ENCODE measurements at regions not wholly inside any gene's neighbourhood (a gene's known extent, or its start where the extent isn't known, plus 50 kb on each side); places are given as distances from the start of the nearest gene placed in this dataset.

DNA sequence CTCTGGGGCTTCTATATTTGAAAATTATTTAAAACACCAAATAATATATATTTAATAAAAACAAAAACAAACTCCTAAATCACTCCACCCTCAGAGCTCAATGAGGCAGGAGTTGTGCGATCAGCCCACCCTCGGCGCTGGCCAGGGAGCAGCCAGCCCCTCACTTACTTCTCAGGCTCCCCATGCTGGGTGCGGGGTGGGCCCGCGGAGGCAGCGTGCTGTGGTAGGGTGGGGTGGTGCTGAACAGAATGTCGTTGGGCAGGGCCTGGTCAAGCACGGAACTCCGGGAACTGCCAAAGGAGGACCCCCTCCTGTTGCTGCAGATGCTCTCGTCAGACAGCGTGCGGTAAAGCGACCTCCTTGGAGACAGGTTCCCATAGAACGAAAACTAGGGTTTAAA is 204.5 kb downstream of the SIPA1L2 start:
- no peaks in the 10 kb centered on the region for H3K4me1 ChIP-seq
- intact Hi-C loops (cut with DNase I) = no loop called here
- peaks cover 41% of the 10 kb centered on the region for H3K36me3 ChIP-seq
- H3K27me3 ChIP-seq = no peaks in the 10 kb centered on the region
- no peaks in the 10 kb centered on the region for H3K9me3 ChIP-seq
- ATAC-seq (peak; percentile 16), DNase-seq (no peak)
- no peak overlapping the region for H3K4me3 ChIP-seq
- no peak overlapping the region for H3K27ac ChIP-seq
- TF ChIP-seq, protein P1, sequence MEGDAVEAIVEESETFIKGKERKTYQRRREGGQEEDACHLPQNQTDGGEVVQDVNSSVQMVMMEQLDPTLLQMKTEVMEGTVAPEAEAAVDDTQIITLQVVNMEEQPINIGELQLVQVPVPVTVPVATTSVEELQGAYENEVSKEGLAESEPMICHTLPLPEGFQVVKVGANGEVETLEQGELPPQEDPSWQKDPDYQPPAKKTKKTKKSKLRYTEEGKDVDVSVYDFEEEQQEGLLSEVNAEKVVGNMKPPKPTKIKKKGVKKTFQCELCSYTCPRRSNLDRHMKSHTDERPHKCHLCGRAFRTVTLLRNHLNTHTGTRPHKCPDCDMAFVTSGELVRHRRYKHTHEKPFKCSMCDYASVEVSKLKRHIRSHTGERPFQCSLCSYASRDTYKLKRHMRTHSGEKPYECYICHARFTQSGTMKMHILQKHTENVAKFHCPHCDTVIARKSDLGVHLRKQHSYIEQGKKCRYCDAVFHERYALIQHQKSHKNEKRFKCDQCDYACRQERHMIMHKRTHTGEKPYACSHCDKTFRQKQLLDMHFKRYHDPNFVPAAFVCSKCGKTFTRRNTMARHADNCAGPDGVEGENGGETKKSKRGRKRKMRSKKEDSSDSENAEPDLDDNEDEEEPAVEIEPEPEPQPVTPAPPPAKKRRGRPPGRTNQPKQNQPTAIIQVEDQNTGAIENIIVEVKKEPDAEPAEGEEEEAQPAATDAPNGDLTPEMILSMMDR (IDR thresholded peaks at IDR 0.05) = no peak

DNA sequence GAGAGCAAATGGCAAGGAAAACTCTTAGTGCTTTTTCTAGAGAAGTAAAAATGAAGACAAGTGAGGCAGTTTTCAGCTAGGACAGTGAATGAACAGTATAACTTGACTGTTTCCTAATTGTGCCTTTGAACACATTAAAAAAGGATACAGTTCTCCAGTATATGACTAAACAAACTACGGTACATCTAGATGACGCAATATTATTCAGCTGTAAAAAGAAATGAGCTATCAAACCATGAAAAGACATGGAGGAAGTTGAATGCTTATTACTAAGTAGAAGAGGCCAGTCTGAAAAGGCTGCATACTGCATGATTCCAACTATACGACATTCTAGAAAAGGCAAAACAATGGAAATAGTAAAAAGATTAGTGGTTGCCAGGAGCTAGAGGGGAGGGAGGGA is 206.3 kb downstream of the SIPA1L2 start:
- TF ChIP-seq, protein P1 (IDR thresholded peaks at IDR 0.05) = no peak
- Histone ChIP-seq H3K9me3 (no peaks in the 10 kb centered on the region), H3K36me3 (peaks cover 49% of the 10 kb centered on the region), H3K4me3 (no peak overlapping the region), H3K27me3 (no peaks in the 10 kb centered on the region), H3K4me1 (no peaks in the 10 kb centered on the region), H3K27ac (no peak overlapping the region)
- no peak for ATAC-seq
- DNase-seq = no peak
- intact Hi-C loops (cut with DNase I) = no loop called here

DNA sequence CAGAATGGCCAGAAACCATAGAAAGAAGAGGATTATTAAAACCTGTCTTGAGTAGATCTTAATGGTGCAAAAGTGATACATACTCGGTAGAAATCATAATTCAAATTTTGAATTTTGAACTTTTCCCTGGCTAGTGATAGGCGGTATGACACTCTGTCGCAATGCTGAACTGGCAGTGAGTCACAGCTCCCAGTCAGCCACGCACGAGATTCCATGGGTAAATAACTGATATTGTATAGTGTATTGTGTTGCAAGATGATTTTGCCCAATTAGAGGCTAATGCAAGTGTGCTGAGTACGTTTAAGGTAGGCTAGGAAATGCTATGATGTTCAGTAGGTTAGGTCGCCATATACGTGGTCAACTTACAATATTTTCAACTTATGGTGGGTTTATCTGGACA is 207.0 kb downstream of the SIPA1L2 start:
- peak; percentile 36 for ATAC-seq
- Histone ChIP-seq H3K27me3 (no peaks in the 10 kb centered on the region), H3K4me1 (no peaks in the 10 kb centered on the region), H3K4me3 (no peak overlapping the region), H3K9me3 (no peaks in the 10 kb centered on the region), H3K27ac (no peak overlapping the region), H3K36me3 (peaks cover 50% of the 10 kb centered on the region)
- DNase-seq = no peak
- intact Hi-C loops (cut with DNase I) = no loop called here
- TF ChIP-seq, protein P1 (IDR thresholded peaks at IDR 0.05) = no peak

DNA sequence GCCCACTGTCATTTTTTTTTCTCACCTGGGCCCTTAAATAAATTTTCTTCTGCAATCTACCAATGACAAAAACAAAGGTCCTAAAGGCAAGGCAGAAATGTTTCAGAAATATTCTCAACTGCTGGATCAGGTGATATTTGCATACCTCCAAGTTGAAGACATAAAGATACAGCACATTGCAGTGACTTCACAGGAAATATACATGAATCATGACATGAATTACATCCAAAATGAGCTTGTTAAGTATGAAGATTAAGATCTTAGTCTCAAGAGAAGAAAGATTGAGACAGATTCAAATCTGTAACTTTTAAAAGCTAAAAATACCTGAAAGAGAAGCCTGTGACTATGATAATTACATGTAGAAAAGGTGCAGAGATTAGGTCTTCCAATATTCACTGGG is 207.8 kb downstream of the SIPA1L2 start:
- H3K27me3 ChIP-seq = no peaks in the 10 kb centered on the region
- intact Hi-C loops (cut with DNase I) = no loop called here
- TF ChIP-seq, protein P1 (IDR thresholded peaks at IDR 0.05) = no peak
- no peak for ATAC-seq
- H3K4me3 ChIP-seq = no peak overlapping the region
- no peaks in the 10 kb centered on the region for H3K4me1 ChIP-seq
- peaks cover 46% of the 10 kb centered on the region for H3K36me3 ChIP-seq
- H3K27ac ChIP-seq = no peak overlapping the region
- no peak for DNase-seq
- H3K9me3 ChIP-seq = no peaks in the 10 kb centered on the region

DNA sequence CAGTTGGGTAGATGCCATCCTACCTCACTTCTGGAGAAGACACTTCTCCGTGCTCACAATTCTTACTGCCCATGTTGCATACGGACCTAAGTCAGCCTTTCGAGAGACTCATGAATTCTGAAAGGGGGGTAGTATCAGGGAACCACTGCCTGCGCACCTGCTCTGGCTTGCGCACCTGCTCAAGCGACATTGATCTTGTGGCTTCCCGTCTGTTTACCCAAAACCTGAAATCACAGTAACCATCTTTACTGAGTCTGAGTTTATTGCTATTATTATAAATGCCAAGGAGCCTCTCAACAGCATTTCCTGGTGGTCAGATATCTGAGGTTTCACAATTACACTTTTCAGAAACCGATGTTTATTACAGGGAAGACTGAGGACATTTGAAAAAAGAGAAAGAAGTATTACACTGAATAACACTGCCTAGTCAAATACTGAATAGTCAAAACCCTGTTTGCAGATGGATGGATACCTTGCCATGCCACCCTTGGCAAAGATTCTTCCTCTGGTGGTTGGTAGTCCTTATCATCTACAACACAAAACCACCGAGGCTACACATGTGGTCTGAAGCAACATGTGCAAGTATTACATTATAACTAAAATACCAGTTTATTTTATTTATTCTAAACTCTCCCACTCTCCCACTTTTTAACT is 208.7 kb downstream of the SIPA1L2 start:
- no peak overlapping the region for H3K27ac ChIP-seq
- H3K27me3 ChIP-seq = no peaks in the 10 kb centered on the region
- H3K9me3 ChIP-seq = no peaks in the 10 kb centered on the region
- no peaks in the 10 kb centered on the region for H3K4me1 ChIP-seq
- no peak overlapping the region for H3K4me3 ChIP-seq
- ATAC-seq (no peak), DNase-seq (no peak)
- TF ChIP-seq, protein P1 (IDR thresholded peaks at IDR 0.05) = no peak
- H3K36me3 ChIP-seq = peaks cover 42% of the 10 kb centered on the region
- intact Hi-C loops (cut with DNase I) = no loop called here

Measured in upper lobe of right lung (tissue), 1 donor.